GM18868 (cell line): ENCODE measurements at regions not wholly inside any gene's neighbourhood (a gene's known extent, or its start where the extent isn't known, plus 50 kb on each side); places are given as distances from the start of the nearest gene placed in this dataset.
"Not testable (repeated sequence)": the region's sequence is repeated elsewhere in the genome, so short reads cannot be mapped to it uniquely, and the experiment has no call there.

Experiments
- ATAC-seq: cut with Tn5 transposase; IDR thresholded peaks from one replicate; pipeline ENCODE4 v1.9.1; 2021; ENCODE audit warnings: mild to moderate bottlenecking, moderate library complexity; ENCODE audit not compliant: unreplicated experiment

DNA sequence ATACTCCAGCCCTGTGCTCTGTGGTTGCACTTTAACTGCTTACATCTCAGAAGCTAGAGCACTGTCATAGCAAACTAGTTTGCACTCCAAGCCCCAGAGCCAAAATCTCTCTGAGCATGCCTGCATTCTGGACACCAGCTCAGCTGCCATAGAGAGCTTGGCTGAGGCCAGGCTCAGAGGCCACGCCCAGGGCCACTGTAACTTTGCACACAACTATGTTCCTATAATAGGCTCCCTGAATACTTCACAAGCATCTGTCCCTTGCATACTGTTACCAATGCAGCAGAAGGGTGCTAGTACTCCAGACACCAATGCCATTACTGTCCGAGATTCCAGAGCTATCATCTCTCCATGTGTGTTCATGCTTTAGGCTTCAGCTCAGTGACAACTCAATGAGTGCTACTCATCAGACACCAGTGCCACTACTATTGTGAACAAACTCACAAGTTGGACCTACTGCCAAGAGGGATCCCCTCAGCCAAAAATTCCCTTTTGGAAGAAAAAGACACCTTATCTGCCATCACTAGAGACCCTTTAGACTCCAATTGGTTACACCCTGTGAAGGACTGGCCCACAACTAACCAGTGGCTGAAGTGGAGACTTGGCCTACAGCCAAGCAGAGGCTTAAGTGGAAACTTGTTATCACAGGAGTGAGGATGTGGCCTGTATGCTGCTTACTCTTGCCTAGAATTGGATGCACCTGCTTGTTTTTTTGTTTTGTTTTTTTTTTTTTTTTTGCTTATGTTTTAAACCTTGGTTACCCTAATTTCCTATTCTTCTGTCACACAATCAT lies 211.6 kb upstream of the MAGI2 start:
- ATAC-seq, result no peak

DNA sequence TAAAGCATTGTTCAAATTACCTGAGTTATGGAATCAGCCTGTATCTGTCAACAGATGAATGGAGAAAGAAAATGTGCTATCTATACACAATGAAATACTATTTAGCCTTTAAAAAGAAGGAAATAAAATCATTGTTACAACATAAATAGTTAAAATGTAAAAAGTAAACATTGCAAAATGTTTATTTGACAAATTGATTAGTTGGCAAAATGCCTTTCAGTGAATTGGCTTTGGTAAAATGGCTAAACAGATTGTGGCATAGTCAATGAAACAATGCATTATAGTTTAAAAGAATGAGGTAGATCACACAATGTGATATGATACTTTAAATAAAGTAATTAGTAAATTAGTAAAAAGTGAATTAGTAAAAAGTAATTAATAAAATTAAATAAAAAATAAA lies 204.8 kb upstream of the MAGI2 start:
- no peak for ATAC-seq

DNA sequence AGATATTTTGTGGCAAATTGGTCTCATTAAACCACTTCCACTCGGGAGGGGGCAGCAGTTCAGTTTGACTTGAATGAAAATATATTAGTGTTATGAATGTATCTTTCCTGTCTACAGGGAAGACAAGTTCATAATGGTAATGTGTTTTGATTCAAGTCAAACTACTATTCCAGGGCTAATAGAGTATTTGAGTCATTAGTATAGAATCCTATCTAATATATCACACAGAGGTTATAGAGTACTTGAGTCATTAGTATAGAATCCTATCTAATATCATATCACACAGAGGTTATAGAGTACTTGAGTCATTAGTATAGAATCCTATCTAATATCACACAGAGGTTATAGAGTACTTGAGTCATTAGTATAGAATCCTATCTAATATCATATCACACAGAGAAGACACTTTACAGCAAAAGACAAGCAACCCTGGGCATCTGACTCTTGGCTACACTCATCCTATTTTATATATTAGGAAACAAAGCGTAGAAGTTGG lies 199.7 kb upstream of the MAGI2 start:
- no peak for ATAC-seq

DNA sequence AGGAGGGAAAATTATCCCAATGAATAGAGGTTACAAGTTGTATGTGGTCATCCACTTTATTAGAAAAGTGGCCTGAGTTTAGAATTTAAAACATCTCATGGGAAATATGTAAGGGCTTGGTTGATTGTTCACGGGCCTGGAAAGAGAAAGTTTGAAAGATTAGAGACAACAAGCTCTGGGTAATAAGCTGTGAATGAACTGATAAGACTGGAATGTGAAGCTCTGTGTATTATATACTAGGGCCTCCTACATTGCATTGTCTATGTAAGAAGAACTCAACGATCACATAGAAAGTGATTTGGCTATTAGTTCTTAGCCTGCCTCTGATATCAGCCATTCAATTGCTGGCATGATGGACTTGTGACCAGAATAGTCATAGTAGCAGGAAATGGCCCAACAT lies 199.2 kb upstream of the MAGI2 start:
- no peak for ATAC-seq

DNA sequence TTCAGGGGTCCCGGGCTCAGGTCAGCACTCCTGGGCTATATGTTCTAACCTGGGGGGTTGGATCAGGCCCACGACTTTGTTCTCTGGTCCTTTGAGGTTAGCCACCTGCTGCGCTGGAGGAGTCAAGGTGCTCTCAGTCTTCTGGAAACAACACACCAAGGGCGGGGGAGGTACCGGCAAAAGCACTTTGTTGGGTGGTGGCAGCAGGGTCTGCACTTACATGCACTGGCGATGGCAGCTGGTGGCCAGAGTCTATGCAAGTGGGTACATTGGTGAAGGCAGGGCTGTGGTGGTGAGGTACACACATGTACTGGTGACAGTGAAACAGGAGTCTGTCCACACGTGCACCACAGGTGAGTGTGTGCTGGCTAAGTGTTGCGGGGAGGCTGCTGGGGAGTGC lies 194.2 kb upstream of the MAGI2 start:
- no peak for ATAC-seq

DNA sequence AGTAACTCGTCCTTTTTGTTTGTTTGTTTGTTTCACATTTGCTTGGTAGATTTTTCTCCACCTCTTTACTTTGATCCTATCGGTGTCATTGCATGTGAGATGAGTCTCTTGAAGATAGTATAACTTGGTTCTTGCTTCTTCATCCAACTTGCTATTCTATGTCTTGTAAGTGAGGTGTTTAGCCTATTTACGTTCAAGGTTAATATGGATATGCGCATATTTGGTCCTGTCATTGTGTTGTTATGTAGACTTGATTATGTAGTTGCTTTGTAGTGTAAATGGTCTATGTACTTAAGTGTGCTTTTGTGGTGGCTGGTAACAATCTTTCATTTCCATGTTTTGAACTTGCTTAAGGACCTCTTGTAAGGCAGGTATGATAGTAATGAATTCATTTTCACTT lies 192.8 kb upstream of the MAGI2 start:
- ATAC-seq, result no peak

DNA sequence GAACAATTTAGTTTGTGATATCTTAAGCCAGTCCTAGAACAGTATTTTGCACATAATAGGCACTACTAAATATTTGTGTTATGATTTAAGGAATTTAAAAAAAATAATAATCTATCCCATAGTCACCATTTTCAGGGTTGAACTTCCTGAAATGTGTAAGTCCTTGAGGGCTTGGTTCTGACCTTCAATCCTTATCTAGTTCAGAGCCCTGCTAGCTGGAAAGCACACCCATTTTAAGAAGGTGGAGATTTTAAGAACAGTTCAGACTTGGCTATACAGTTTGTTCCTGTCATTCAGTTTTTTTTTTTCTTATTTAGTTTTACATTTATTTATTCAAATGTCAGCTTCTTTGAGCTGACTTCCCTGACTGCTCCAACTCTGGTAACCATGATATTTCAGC lies 183.4 kb upstream of the MAGI2 start:
- ATAC-seq, result no peak

DNA sequence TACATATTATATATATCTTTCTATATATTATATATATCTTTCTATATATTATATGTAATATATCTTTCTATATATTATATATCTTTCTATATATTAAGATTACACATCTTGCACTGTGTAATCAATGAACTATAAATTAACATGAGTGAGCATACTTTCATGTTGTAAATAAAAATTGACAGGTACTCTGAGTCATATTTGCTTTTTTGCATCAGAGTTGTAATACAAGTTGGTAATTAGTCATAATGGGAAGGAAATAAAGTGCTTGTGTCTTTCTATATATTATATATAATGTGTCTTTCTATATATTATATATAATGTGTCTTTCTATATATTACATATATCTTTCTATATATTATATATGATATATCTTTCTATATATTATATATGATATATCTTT lies 172.5 kb upstream of the MAGI2 start:
- not testable (repeated sequence) for ATAC-seq

DNA sequence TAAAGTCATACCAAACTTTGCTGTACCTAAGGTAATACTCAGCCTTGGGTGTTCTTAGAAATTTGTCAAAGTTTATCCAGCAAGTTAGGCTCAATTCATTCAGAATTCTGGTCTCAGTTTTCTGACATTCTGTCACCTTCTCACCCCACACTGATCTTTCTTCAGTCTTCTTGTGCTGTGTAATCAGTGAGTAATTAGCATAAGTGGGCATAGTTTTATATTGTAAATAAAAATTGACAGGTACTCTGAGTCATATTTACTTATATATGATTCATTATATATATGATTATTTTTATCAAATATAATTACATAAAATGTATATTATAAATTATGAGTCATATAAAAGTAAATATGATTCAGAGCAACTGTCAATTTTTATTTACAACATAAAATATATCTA lies 170.9 kb upstream of the MAGI2 start:
- no peak for ATAC-seq

DNA sequence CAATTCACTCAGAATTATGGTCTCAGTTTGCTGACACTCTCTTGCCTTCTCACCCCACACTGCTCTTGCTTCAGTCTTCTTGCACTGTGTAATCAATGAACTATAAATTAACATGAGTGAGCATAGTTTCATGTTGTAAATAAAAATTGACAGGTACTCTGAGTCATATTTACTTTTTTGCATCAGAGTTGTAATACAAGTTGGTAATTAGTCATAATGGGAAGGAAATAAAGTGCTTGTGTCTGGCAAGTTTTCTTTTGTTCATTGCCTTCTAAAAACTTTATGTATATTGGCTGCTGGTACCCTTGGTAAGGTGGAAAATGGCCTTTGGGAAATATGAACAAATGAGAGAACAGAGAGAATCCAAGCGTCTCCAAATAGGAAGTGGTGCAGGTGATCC lies 169.3 kb upstream of the MAGI2 start:
- ATAC-seq, result no peak

DNA sequence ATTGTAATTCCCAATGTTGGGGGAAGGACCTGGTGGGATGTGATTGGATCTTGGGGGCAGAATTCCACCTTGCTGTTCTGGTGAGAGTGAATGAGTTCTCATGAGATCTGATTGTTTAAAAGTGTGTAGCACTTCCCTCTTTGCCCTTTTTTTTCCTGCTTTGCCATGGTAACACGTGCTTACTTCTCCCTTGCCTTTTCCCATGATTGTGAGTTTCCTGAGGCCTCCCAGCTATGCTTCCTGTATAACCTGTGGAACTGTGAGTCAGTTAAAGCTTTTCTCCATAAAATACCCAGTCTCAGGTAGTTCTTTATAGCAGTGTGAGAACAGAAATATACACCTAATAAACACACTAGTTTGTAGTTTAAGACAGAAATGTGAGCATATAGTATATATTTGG lies 166.8 kb upstream of the MAGI2 start:
- no peak for ATAC-seq

DNA sequence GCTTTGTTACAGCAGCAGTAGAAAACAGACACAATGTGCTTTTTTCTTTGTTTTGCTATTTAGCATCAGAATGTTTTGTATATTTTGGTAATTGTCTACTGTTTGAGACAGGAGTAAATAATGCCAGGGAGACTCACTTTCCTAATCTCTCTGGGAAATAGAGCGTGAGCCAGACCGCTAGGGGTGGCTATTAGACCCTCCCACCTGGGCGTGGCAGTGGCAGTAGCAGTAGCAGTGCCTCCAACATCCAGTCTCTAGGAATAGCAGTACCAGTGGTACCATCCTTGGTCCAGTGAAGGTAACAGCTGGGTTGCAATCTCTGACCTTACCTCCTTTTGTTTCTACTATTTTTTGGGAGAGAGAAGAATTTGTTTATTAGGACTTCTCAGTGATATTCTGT lies 165.7 kb upstream of the MAGI2 start:
- no peak for ATAC-seq

DNA sequence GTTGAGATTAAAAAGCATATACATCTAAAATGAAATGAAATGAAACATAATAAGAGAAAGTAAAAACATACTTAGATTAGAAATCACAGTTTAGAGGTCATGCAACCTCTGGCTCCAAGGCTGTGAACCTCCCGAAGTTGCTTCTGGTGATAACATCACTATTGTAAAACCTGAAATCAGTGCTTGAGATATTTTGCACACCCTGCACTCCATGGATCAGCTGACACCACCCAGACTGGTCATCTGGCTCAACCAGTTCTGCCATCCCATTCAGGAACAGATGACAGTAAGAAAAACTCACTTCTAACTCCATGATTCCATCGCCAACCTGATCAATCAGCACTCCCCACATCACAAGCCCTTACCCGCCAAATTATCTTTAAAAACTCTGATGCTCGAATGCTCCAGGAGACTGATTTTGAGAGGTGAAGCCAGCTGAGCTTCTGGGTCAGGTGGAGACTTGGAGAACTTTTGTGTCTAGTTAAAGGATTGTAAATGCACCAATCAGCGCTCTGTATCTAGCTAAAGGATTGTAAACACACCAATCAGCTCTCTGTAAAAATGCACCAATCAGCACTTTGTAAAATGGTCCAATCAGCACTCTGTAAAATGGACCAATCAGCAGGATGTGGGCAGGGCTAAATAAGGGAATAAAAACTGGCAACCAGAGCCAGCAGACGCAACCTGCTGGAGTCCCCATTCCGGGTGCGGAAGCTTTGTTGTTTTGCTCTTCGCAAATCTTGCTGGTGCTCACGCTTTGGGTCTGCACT lies 162.6 kb upstream of the MAGI2 start:
- no peak for ATAC-seq

DNA sequence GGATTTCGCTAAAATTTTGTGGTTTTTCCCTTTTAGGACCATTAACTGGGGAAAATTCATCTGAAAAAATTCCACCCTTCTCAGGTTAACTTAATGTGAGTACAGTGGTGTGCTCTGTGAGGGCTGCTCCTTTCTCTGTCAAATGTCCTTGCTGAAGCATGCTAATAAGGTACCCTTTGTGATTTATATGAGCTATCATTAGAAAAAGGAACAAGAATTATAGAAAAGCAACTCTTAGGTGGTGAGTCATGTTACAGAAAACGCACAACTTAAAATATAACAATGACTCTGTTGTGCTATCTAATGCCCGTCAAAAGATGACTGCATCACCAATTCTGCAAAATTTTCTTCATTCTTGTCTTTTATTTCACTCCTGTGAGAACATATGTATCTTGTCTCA lies 162.0 kb upstream of the MAGI2 start:
- no peak for ATAC-seq

DNA sequence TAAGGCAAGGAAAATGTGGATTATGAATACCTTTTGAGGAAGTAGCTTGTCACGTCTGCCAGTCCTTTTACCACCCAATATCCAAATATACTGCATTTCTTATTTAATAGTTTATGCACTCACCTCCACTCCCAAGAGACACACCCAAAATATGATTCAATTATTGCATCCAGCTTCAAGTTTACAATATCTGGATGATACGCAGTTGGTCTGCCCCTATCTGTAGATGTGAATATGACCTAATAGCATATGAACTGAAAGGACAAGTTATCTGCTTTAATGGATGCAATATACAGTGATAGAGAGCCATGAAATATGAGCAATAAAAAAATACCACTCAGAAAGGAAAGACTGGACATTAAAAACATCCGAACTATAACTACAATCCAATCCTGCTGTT lies 159.4 kb upstream of the MAGI2 start:
- no peak for ATAC-seq

DNA sequence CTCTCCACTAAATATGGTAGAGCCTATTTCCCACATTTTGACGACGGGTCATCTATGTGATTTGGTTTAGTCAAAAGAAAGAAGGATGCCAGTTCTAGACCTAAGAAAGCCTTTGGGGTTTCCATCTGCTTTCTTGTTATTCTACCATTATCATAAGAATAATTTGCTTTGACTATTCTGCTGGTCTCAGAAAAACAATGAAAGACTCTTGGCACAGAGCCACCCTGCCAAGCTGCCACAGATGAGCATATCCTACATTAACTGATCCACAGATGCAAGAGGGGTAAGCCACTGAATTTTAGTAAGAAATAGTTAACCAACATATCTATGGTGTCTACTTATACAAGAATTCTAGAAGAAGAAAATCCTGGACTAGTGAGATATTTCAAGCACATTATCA lies 158.6 kb upstream of the MAGI2 start:
- no peak for ATAC-seq

DNA sequence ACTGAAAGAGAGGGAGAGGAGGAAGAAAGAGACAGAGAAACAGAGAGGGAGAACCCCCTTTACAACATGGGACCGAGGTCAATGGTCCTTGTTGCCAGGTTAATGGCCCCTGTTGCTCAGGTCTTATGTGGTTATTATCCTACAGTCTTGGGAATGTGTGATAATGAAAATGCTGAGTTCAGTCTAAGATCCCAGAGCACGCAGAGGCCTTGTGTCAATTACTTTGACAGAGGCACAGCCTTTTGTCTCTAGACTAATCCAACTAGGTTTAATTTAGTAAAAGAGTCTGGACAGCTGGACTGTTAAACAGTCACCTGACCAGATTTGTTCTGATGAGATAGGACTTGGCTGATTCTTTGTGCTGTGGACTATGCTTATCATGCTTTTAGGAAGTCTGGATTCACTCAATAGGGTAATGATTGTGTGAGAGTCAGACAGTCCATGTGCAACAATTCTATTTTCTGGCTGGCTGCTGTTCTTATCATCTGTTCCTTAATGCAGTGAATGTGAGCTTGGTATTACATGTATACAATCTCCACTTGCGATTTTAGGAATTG lies 157.4 kb upstream of the MAGI2 start:
- no peak for ATAC-seq

DNA sequence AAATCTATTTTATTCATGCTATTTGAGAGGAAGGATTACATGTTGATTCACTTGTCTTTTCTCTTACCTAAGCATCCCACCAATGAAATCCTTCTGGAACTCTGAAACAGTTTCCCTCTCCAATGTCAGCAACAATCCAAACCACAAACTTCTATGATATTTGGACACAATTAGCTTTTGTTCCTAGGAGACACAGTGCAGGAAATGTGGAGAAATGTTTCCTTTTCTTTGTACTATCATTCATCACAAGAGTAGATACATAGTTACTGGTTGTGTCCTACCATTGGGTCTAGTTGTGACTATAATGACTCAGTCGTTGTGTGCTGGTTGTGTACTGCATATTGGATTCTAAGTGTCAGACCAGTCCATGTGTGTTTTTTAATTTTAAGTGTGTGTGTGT lies 156.8 kb upstream of the MAGI2 start:
- ATAC-seq, result no peak

DNA sequence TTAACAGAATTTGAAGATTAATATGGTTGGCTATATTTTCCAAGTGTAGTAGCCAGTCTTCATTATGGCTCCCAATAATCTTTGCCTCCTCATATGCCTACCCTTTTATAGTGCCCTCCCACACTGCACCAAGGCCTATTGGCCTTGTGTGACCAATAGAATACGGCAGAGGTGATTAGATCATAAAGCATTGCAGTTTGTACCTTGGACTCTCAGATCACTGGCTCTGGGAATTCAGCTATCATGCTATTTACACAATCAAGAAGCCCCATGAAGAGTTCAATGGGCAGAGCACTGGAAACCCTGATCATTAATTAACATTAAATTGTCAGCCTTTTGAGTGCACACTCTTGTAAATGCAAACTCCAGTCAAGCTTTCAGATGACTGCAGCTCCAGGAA lies 154.5 kb upstream of the MAGI2 start:
- no peak for ATAC-seq

DNA sequence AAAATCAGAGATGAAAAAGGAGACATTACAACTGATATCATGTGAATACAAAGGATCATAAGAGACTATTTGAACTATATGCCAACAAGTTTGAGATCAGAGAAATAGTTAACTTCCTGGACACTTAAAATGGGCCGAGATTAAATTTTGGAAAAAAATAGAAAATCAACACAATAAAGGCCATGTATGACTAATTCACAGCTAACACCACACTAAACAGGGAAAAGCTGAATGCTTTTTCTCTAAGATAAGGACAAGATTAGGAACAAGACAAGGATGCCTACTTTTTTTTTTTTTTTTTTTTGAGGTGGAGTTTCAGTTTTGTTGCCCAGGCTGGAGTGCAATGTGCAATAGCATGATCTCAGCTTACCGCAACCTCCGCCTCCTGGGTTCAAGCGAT lies 151.4 kb upstream of the MAGI2 start:
- ATAC-seq, result no peak

DNA sequence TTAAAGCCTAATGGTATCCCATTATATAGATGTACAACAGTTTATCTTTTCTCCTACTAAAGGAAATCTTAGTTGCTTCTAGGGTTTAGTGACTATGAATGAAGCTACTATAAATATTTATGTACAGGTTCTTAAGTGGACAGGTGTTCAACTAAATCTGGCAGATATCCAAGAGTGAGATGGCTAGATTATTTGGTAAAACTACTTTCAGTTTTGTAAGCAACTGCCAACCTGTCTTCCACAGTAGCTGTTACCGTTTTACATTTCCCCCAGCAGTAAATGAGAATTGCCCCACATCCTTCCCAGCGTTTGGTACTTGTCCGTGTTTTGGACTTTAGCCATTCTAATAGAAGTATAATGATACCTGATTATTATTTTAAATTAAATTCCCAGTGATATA lies 144.9 kb upstream of the MAGI2 start:
- ATAC-seq, result no peak

DNA sequence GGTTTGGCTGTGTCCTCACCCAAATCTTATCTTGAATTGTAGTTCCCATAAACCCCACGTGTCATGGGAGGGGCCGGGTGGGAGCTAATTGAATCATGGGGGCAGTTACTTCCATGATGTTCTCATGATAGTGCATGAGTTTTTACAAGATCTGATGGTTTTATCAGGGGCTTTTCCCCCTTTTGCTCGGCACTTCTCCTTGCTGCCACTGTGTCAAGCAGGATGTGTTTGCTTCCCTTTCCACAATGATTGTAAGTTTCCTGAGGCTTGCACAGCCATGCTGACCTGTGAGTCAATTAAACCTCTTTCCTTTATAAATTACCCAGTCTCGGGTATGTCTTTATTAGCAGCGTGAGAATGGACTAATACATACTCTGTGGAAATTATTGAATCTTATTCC lies 141.2 kb upstream of the MAGI2 start:
- ATAC-seq, result not testable (repeated sequence)
